Left renal pelvis (tissue), 4 donors: ENCODE measurements at regions not wholly inside any gene's neighbourhood (a gene's known extent, or its start where the extent isn't known, plus 50 kb on each side); places are given as distances from the start of the nearest gene placed in this dataset.
A peak's percentile ranks its signal among the peaks of the same experiment; 100 is the strongest.

Source experiments
- DNase-seq, 4 donors: peaks; one replicate each; pipeline ENCODE4 v3.0.0-alpha.2; 2013; ENCODE audit warnings: low read depth in 4 of 4, low spot score in 3 of 4

- DNase-seq, result no peak
These were observed 851.2 kb downstream of the GALC start for GRCh38 chr14:87141801-87142200.

GRCh38 chr14:87139299-87139698, 853.7 kb downstream of the GALC start:
- no peak for DNase-seq

DNA sequence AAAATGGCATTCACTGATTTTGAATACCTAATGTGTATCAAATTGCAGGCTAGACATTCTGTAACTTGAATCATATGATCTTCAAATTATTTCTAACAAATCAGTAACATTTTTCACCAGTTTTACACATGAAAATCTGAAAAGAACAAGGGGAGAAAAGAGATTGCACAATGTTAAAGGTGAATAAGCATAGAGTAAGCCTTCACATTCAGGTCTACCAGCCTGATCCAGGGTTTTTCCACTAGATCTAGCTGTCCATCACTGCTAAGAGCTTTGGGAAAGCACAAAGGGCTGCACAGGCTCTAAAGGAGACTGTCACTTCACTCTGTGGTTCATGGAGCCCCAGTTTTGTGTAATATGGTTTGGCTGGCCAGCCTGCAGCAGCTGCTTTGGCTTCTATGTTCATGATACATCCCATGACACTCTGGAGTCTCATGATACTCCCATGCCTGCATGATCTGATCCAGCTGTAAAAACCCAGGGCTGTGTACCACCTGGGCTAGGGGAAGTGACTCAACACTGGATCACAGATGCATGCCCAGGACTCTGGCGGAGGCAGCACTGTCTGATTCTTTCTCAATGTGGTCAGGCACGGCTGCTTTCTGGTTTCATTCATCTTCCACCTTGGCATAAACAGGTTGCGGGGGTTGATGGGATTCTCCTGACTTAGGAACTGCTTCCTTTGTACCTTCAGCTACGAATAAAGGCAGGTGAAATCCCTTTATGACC, 859.7 kb downstream of the GALC start:
- no peak for DNase-seq

DNA sequence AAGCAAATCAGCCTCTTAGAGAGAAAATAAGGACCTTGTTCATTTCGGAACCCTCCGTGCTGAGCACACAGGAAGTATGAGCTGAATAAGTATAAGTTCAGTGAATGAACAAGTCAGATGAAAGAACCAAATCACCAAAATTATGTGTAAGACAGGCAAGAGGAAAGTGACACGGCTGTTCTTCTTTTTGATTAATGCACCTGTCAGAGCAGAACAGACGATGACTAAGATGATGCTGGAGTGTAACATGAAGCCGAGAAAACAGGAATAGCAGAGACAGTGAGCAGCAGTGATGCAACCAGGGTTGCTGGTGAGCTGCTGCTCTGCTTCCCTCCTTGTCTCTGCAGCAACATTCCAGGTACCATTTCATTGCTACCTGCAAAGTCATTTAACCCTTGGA, 861.1 kb downstream of the GALC start:
- DNase-seq, result peak in 1 of 4 donors; percentile 12

DNA sequence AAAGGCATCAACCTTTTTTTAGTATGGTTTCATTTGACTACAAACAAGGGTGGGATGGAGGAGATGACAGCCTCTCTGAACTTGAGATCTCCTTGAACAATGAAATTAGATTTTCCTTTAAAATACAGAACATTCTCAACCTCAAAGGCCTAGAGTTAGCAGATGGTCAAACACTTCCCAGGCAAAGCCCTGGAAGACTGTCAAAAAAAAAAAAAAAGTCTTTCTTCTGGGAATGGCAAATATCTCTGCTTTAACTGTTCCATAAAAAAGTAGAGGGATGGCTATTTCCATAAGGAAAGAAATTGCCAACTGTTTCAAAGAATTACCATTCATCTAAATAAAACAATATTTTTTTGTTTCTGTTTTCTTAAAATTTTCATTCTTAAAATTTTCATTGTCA, 870.8 kb downstream of the GALC start:
- no peak for DNase-seq

GRCh38 chr14:87121716-87122115, 871.3 kb downstream of the GALC start:
- no peak for DNase-seq

DNA sequence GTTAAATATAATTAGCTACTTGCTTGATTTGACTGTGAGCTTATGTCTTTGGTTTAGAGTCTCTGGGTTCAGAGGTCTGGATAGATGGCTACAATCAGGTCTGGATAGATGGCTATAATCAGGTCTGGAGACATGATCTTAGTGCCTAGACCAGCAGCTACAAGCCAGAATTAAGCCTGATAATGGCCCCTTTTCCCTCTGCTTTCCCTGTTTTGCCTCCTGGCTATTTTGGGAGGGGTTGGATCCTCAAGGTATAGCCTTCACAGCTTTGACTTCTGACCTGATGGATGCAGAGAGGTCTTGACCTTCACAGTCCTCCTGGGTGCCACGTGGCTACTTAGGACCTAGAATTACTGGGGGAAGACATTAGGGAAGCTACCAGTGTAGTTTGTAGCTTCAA, 877.7 kb downstream of the GALC start:
- DNase-seq, result no peak

DNA sequence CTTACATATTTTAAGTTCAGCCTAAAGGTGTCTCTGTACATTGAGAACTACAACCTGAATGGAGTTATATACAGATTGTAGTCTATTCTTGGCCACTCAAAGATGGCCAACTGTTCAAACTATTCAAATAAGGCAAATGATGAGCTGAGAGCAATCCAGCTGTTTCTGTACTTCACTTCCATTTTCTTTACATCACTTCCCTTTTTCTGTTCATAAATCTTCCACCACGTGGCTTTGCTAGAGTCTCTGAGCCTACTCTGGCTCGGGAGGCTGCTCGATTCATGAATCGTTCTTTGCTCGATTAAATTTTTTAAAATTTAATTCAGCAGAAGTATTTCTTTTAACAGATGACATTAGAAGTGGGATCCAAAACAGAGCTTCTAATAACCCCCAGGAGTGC, 879.7 kb downstream of the GALC start:
- no peak for DNase-seq

- DNase-seq, result no peak
These were observed 881.2 kb downstream of the GALC start for GRCh38 chr14:87111741-87112140.

DNA sequence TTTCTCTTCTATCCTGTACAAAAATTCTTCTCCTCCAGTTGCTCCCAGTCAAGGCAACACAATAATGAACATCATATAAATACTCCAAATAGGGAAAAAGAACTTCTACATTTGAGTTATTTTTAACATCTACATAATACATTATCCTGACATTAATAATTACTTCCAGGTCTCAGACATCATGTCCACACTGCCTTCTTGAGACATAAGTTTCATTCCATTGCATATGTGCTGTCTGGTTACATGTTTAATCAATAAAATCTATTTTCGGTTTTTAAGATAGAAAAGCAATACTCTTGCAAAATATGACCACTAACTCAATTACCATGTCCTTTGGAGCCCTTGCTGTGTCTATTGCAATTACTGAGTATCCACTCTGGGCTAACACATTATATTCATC, 881.9 kb downstream of the GALC start:
- DNase-seq, result no peak

- DNase-seq, result no peak
These were observed 883.7 kb downstream of the GALC start for GRCh38 chr14:87109271-87109670.

GRCh38 chr14:87108726-87109125, 884.3 kb downstream of the GALC start:
- no peak for DNase-seq

GRCh38 chr14:87102811-87103378, 890.1 kb downstream of the GALC start:
- DNase-seq, result no peak

- DNase-seq, result no peak
These were observed 896.0 kb downstream of the GALC start for GRCh38 chr14:87097015-87097414.

DNA sequence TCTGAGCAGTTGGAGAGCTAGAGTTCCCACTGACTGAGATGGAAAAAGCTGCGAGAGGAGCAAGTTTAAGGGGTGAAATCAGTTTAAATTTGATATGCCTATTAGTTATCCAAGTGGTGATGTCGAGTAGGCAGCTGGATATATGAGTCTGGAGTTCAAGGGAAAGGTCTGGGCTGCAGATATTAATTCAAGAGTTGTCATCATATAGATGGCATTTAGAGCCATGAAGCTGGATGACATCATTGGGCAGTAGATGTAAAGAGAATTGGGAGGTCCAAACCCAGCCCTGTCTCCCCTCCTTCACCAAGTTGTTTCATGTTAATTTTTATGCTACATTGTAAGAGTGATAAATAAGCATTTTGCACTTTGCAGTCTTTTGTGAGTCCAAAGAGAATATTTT, 898.1 kb downstream of the GALC start:
- peak in 1 of 4 donors; percentile 24 for DNase-seq

- no peak for DNase-seq
These were observed 904.4 kb downstream of the GALC start for GRCh38 chr14:87088588-87088987.

- DNase-seq, result no peak
These were observed 905.1 kb downstream of the GALC start for GRCh38 chr14:87087881-87088280.

DNA sequence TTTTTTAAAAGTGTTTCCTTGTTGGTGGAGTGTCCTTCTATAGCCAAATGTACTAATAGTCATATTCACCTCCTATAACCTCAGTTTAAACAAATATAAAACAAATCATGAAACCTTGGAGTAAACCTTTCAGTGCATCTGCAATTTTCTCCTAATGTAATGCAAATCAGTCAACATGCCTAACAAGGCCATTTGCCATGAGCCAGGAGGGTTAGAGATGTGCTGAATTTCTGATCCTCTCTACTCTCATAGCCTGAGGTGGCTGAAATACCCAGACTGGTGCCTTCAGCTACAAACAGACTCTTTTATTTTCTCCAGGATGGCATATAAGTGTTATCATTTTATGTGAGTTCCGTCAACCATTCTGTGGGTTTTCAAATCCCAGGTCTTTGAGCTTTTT, 908.1 kb downstream of the GALC start:
- no peak for DNase-seq

DNA sequence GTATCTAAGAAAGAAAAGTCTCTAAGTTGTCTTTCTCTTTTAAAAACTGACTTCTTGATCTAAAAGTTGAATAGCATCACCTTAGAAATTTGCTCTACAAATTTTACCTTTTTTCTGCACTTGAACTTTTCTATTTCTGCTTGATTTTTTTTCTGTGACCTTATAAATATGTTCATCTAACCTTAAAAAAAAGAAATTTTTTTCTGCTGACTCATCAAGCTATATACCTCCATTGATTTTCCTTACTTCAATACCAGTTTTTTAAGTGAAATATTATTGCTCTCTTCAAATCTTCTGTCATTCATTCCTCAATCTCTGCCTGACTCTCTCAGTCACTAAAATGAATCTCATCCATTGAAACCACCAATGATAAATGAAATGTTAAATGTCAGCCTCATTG, 910.1 kb downstream of the GALC start:
- no peak for DNase-seq

DNA sequence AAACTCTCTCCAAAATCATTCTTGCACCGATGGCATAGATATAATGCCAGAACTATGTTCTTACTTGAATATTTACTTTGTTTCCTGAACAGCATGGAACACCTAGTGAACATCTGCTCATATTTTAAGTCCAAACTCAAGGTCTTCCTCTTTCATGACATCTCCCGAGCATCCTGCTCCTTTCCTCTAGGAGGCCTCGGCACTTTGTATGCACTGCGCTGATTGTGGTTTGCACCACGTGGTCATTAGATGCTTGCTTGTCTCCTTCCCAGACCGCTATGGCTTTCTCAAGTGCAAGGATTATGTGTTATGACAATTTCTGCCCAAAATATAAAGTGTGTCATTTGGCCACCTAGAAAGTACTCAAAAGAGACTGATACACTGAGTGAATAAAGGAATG, 912.0 kb downstream of the GALC start:
- no peak for DNase-seq

DNA sequence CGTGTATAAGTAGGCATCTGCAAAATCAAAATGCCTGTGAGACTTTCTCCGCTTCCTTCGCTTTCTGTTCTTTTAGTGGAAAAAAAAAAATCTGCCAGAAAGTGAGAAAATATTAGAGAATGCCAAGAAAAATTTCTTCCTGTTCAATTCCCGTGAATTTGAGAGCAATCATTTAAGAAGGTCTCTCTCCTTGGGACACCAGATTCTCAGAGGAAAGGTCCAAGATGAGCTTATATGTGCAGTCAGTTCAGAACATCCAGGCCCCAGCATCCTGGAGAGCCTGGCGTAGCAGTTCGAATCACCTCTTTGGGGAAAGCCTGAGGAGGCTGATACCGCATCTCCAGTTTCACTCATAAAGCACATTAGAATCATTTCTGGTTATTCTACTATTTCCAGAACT, 912.8 kb downstream of the GALC start:
- no peak for DNase-seq

GRCh38 chr14:87079416-87079815, 913.6 kb downstream of the GALC start:
- no peak for DNase-seq

GRCh38 chr14:87076922-87077321, 916.1 kb downstream of the GALC start:
- no peak for DNase-seq
